ENCODE measurements at regions not wholly inside any gene's neighbourhood (a gene's known extent, or its start where the extent isn't known, plus 50 kb on each side); places are given as distances from the start of the nearest gene placed in this dataset.
A peak's percentile ranks its signal among the peaks of the same experiment; 100 is the strongest.
"Not testable (repeated sequence)": the region's sequence is repeated elsewhere in the genome, so short reads cannot be mapped to it uniquely, and the experiment has no call there.

GRCh38 chr22:22120160-22120559, 124.4 kb upstream of the VPREB1 start:
- no peak for DNase-seq (ENCODE audit: low spot score)

DNA sequence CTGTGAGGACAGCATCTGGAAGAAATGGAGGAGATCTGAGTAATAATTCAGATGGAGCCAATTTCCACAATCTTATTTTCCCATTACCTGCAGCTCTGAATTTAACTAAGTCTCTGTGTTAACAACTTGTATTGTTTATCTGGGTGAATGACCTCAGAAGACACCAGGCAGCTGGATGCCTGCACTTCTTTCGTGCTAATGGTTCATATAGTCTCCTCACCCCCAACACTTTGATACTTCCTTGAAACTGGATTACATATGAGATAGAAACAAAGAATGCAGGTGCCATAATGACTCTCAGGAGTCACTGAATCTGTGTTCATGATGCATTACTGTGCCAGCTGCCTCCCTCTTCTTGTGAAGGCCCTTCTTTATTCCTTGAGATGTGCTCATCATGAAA, 125.6 kb upstream of the VPREB1 start:
- DNase-seq (ENCODE audit: low spot score): no peak

DNA sequence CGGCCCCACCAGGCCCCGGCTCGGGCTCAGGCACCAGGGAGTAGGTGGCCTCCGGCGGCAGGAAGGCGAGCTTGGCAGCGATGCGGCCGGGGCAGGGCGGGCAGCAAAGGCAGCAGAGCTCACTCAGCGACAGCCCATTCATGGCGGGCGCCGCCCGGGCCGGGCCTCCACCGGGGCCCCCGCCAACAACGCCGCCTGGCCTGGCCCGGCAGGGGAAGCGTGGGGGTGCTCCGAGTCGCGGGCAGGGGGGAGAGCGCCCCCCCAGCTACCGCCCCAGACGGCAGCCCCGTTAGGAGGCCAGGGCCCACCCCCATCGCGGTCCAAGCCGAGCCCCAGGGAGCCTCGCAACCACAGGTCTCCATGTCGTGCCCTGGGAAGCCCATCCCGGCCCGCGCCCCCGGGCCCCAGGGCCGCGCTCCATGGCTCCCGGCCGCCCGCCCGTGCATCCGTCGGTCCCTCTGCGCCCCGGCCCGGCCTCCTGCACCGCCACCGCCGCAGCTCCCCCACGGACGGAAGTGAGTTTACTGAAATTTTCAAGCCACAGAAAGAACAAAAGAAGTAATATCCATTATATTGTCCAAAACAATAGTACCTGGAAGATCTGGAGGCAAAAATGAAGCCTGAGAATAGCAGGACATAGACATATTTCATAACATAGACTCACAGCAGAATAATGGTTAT, 126.6 kb upstream of the VPREB1 start:
- DNase-seq (ENCODE audit: low spot score): not testable (repeated sequence)

- DNase-seq (ENCODE audit: low spot score): not testable (repeated sequence)
Observed at GRCh38 chr22:22116997-22117770, 127.4 kb upstream of the VPREB1 start.

GRCh38 chr22:22113701-22114100, 130.9 kb upstream of the VPREB1 start:
- DNase-seq (ENCODE audit: low spot score): no peak

DNA sequence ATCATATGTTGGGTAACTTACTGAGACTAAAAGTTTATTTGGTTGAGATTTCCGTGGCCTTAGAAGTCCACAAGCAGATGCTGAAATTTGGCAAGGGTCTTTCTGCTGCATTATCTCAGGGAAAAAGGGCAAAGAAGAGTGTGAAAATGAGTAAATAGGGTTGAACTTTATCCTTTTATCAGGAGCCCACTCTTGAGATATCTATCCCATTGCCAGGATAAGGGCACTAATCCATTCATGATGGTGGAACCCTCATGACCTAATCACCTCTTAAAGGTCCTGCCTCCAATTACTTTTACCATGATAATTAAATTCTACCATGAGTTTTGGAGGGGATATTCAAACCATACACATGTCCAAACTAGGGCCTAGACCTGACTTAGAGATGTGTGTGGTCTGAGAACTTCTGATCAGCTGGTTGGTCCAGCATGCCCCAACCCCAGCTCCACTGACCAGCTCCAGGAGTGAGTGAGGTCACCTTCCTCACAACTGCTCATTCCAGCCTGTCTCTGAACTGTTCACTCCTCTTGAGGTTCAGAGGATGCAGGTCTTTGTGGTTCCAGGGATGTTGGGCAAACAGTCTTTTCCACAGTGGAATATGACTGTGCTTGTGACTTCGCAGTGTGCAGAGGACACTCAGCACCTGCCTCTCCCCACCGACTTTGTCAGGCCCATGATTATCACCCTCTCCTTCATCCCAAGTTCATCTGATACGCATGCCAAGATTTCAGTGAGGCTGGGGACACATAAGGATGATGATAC, 130.1 kb upstream of the TOP3B start:
- no peak for DNase-seq (ENCODE audit: low spot score)

DNA sequence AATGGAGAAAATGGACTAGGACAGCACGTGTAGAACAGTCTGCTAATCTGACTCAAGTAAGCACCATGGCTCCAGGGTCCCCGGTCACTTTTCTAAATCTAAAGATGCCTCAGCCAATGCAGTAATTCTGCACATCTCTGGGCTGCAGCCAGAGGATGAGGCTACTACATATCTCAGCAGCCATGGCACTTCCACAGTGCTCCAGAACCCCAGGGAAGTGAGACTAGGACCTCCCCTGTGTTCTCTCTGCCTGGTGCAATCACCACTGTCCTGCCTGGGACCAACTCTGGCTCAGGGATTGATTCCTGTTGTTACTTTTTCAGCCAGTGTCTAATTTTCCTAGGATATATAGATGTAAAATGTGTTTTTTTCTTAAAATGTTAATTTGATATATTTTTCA, 129.4 kb upstream of the TOP3B start:
- no peak for DNase-seq (ENCODE audit: low spot score)

- DNase-seq (ENCODE audit: low spot score): no peak
Observed at GRCh38 chr22:22111267-22111751, 128.7 kb upstream of the TOP3B start.

DNA sequence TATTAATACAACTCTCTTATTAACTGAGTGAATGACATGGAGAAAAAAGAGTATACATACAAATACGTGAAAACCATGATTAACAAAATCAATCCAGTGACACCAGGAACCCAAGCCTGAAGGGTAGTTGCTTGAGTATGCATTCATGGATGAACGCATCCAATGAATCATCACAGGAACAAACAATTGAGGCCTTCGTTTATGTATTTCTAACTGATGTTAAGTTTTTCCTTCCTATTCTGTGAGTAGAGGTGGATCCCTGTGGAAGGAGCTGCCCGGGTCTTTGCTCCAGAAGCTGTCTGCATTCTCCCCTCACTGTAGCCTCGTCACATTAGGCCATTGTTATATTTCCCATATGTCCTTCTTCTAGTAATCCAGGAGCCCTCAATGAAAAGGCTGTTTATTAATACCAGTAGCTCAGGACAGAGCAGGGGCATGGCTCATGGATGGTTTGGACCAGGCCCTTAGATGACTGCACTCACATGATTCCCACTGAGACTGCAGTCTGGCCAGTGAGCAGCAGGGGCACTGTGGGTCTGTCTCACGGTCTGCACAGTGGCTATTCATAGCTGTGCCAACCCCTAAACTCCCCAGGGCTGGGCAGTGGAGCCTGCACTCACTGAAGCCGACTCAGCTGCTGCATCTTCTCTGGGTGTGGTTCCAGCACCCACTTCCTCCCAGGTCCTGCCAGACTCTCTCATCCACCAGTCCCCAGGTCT, 128.1 kb upstream of the TOP3B start:
- peak; percentile 45 for DNase-seq (ENCODE audit: low spot score)

GRCh38 chr22:22109693-22110466, 127.3 kb upstream of the TOP3B start:
- DNase-seq (ENCODE audit: low spot score): no peak

- no peak for DNase-seq (ENCODE audit: low spot score)
Observed at GRCh38 chr22:22106855-22107254, 124.3 kb upstream of the TOP3B start.

- DNase-seq (ENCODE audit: low spot score): no peak
Observed at GRCh38 chr22:22105364-22105763, 122.8 kb upstream of the TOP3B start.

- no peak for DNase-seq (ENCODE audit: low spot score)
Observed at GRCh38 chr22:22103078-22103875, 120.7 kb upstream of the TOP3B start.

DNA sequence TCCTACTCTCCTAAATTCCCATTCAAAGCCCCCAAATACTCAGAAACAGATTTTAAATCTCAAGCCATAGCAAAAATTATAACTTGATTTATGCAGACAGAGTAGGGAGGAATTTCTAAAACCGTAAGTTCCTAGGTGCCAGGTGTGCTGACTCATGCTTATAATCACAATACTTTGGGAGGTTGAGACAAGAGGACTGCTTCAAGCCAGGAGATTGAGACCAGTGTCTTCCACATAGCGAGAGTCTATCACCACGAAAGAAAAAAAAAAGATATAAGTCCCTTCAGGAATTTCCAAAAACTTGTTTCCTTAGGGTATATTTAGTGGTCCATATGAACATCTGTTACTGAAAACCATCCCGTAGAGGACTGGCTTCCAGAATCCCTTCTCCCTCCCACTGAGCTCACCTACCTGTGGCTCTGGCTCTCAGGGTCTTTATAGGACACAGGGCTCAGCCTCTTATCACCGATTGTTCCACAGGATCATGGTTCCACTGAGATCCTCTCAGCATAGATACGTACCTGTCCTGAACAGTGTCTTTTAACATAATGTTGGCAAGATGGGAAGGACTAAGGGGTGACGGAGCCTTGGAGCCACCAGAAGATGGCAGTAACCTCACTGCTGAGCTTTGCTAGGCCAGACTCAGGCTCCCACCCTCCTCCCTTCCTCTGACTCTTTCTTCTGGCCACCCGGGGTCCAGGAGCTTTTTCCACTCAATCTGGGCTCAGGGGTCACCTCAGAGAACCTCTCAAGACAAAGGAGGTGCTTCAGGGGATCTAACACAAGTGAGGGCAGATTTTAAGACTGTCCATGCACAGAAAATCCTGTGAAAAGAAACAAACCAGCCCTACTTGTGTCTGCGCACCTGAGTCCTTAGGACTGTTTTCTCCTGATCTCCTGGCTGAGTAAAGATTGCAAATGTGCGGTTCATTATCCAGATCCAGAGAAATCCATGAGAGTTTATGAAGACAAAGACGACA, 117.5 kb upstream of the TOP3B start:
- no peak for DNase-seq (ENCODE audit: low spot score)

GRCh38 chr22:22099194-22099486, 116.6 kb upstream of the TOP3B start:
- DNase-seq (ENCODE audit: low spot score): no peak

GRCh38 chr22:22098457-22099193, 116.0 kb upstream of the TOP3B start:
- DNase-seq (ENCODE audit: low spot score): no peak

GRCh38 chr22:22097727-22098228, 115.2 kb upstream of the TOP3B start:
- DNase-seq (ENCODE audit: low spot score): no peak

DNA sequence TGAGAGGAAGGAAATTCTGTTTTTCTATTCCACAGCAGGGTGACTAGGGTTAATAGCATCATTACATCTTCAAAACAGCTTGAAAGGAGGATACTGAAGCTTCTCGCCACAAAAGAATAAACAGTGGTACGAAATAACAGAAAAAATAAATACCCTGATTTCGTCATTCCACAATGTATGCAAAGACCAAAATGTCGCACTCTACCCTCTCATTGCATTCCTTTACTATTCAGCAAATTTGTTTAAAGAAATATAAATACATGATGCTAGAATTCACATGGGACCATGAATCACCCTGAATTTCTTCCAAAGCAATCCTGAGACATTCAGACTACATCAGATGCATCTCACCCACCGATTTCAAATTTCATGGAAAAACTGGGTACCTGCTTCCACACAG, 112.3 kb upstream of the TOP3B start:
- no peak for DNase-seq (ENCODE audit: low spot score)

DNA sequence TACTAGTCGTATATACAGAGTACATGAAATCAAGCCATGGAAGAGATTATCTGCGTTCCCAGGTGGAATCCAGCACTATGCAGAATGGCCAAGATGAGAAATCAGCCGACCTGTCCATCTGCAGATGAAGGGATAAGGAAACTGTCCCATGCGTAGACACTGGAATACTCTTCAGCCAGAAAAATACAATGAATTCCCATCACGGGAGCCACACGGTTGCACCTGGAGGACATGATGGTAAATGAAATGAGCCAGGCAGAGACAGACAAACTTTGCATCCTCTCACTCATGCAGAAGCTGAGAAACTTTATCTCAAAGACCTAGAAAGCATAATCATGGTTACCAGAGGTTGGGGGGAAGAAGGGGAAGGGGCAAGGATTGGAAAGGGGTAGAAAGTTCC, 111.9 kb upstream of the TOP3B start:
- DNase-seq (ENCODE audit: low spot score): no peak
